IPS DF 6.9 (cell line): ENCODE measurements at regions not wholly inside any gene's neighbourhood (a gene's known extent, or its start where the extent isn't known, plus 50 kb on each side); places are given as distances from the start of the nearest gene placed in this dataset.

ENCODE experiments used
- DNase-seq: peaks from one replicate; pipeline ENCODE4 v3.0.0-alpha.2; 2013; ENCODE audit warnings: low read depth, low spot score
- H3K27ac ChIP-seq: one replicate; pipeline ENCODE4 v1.5.1; 2013; ENCODE audit warnings: low read length, control low read depth
- H3K27me3 ChIP-seq: 2 replicates; pipeline ENCODE4 v1.6.1; 2013; ENCODE audit warnings: mild to moderate bottlenecking, low read length; ENCODE audit not compliant: control insufficient read depth, insufficient read depth
- H3K36me3 ChIP-seq: 2 replicates; pipeline ENCODE4 v1.6.1; 2013; ENCODE audit warnings: low read length; ENCODE audit not compliant: control insufficient read depth, insufficient read depth
- H3K4me1 ChIP-seq: 2 replicates; pipeline ENCODE4 v1.6.1; 2013; ENCODE audit warnings: low read length; ENCODE audit not compliant: control insufficient read depth, insufficient read depth
- H3K4me3 ChIP-seq: 2 replicates; pipeline ENCODE4 v1.5.1; 2013; ENCODE audit warnings: mild to moderate bottlenecking, low read length
- H3K9me3 ChIP-seq: 2 replicates; pipeline ENCODE4 v1.6.1; 2013; ENCODE audit warnings: low read length, inconsistent platforms; ENCODE audit not compliant: control insufficient read depth, insufficient read depth
- WGBS: extraction: QIAGEN DNeasy Blood & Tissue Kit; methylation state at CpG from one replicate; pipeline ENCODE4 v1.1.7; 2013; ENCODE audit warnings: mixed read lengths, missing lambda C conversion rate; ENCODE audit not compliant: insufficient read length, insufficient coverage; 5-methylcytosine and 5-hydroxymethylcytosine counted together

- Histone ChIP-seq H3K27me3 (no peaks in the 10 kb centered on the region), H3K36me3 (no peaks in the 10 kb centered on the region), H3K4me1 (peaks cover 5% of the 10 kb centered on the region; the same call in 1 of the 2 replicates), H3K9me3 (no peaks in the 10 kb centered on the region), H3K4me3 (no peak overlapping the region), H3K27ac (no peak overlapping the region)
- DNase-seq: no peak
- no CpG with 5 or more reads among the region's 3 CpGs for WGBS
Observed at GRCh38 chr2:65866148-65866547, 433.7 kb upstream of the SPRED2 start.

GRCh38 chr2:65864619-65865018 is 432.2 kb upstream of the SPRED2 start:
- DNase-seq: no peak
- H3K36me3 ChIP-seq: no peaks in the 10 kb centered on the region
- H3K4me3 ChIP-seq: no peak overlapping the region
- no peak overlapping the region for H3K27ac ChIP-seq
- H3K4me1 ChIP-seq: peaks cover 5% of the 10 kb centered on the region; the same call in 1 of the 2 replicates
- no peaks in the 10 kb centered on the region for H3K9me3 ChIP-seq
- no CpG with 5 or more reads among the region's 5 CpGs for WGBS
- H3K27me3 ChIP-seq: no peaks in the 10 kb centered on the region

- H3K36me3 ChIP-seq: no peaks in the 10 kb centered on the region
- H3K4me3 ChIP-seq: no peak overlapping the region
- H3K4me1 ChIP-seq: peaks cover 5% of the 10 kb centered on the region; the same call in 1 of the 2 replicates
- H3K27ac ChIP-seq: no peak overlapping the region
- H3K9me3 ChIP-seq: no peaks in the 10 kb centered on the region
- no peak for DNase-seq
- H3K27me3 ChIP-seq: no peaks in the 10 kb centered on the region
Observed at GRCh38 chr2:65863713-65864112, 431.3 kb upstream of the SPRED2 start.

GRCh38 chr2:65856928-65857327 is 424.5 kb upstream of the SPRED2 start:
- DNase-seq: no peak
- H3K4me1 ChIP-seq: no peaks in the 10 kb centered on the region; the same call in 1 of the 2 replicates
- H3K27ac ChIP-seq: no peak overlapping the region
- H3K9me3 ChIP-seq: no peaks in the 10 kb centered on the region
- no peaks in the 10 kb centered on the region for H3K36me3 ChIP-seq
- no CpG with 5 or more reads among the region's 3 CpGs for WGBS
- no peaks in the 10 kb centered on the region for H3K27me3 ChIP-seq
- H3K4me3 ChIP-seq: no peak overlapping the region

- Histone ChIP-seq H3K4me1 (no peaks in the 10 kb centered on the region; the same call in 1 of the 2 replicates), H3K27ac (no peak overlapping the region), H3K27me3 (no peaks in the 10 kb centered on the region), H3K9me3 (no peaks in the 10 kb centered on the region), H3K4me3 (no peak overlapping the region), H3K36me3 (no peaks in the 10 kb centered on the region)
- no peak for DNase-seq
Observed at GRCh38 chr2:65856423-65856822, 424.0 kb upstream of the SPRED2 start.

GRCh38 chr2:65850695-65851094 is 418.3 kb upstream of the SPRED2 start:
- DNase-seq: no peak

GRCh38 chr2:65846989-65847678 is 414.7 kb upstream of the SPRED2 start:
- H3K36me3 ChIP-seq: no peaks in the 10 kb centered on the region
- no peak overlapping the region for H3K27ac ChIP-seq
- no CpG with 5 or more reads among the region's 9 CpGs for WGBS
- no peaks in the 10 kb centered on the region for H3K4me1 ChIP-seq
- H3K4me3 ChIP-seq: no peak overlapping the region
- no peak for DNase-seq
- H3K27me3 ChIP-seq: no peaks in the 10 kb centered on the region
- no peaks in the 10 kb centered on the region for H3K9me3 ChIP-seq

More at GRCh38 chr2:65850695-65851094, 418.3 kb upstream of the SPRED2 start:
- Histone ChIP-seq H3K4me3 (no peak overlapping the region), H3K27ac (no peak overlapping the region), H3K9me3 (no peaks in the 10 kb centered on the region), H3K4me1 (no peaks in the 10 kb centered on the region), H3K27me3 (no peaks in the 10 kb centered on the region), H3K36me3 (no peaks in the 10 kb centered on the region)

GRCh38 chr2:65845442-65846182 is 413.2 kb upstream of the SPRED2 start:
- no peak overlapping the region for H3K27ac ChIP-seq
- no CpG with 5 or more reads among the region's 5 CpGs for WGBS
- no peaks in the 10 kb centered on the region for H3K4me1 ChIP-seq
- no peaks in the 10 kb centered on the region for H3K9me3 ChIP-seq
- H3K4me3 ChIP-seq: no peak overlapping the region
- no peaks in the 10 kb centered on the region for H3K27me3 ChIP-seq
- no peaks in the 10 kb centered on the region for H3K36me3 ChIP-seq
- DNase-seq: no peak

GRCh38 chr2:65842104-65842503 is 409.7 kb upstream of the SPRED2 start:
- WGBS: no CpG with 5 or more reads among the region's 1 CpG
- Histone ChIP-seq H3K36me3 (no peaks in the 10 kb centered on the region), H3K4me3 (no peak overlapping the region), H3K27ac (no peak overlapping the region), H3K4me1 (no peaks in the 10 kb centered on the region), H3K9me3 (no peaks in the 10 kb centered on the region), H3K27me3 (no peaks in the 10 kb centered on the region)
- no peak for DNase-seq

GRCh38 chr2:65835975-65836549 is 403.7 kb upstream of the SPRED2 start:
- Histone ChIP-seq H3K4me1 (no peaks in the 10 kb centered on the region; the same call in 1 of the 2 replicates), H3K9me3 (no peaks in the 10 kb centered on the region), H3K27ac (no peak overlapping the region), H3K4me3 (no peak overlapping the region), H3K36me3 (no peaks in the 10 kb centered on the region), H3K27me3 (no peaks in the 10 kb centered on the region)
- no CpG with 5 or more reads among the region's 1 CpG for WGBS
- DNase-seq: no peak
